Fibroblast of villous mesenchyme (primary cell): ENCODE measurements at regions not wholly inside any gene's neighbourhood (a gene's known extent, or its start where the extent isn't known, plus 50 kb on each side); places are given as distances from the start of the nearest gene placed in this dataset.

Experiments used
- DNase-seq: peaks from one replicate; pipeline ENCODE4 v3.0.0-alpha.2; 2010; ENCODE audit warnings: low read depth
- H3K4me3 ChIP-seq: 2 replicates; pipeline ENCODE4 v1.5.1; 2011; ENCODE audit warnings: low read depth, mild to moderate bottlenecking, low read length
- CTCF ChIP-seq: IDR thresholded peaks from 2 replicates; pipeline ENCODE4 v1.5.1; 2012; ENCODE audit warnings: low read depth, mild to moderate bottlenecking, low read length; ENCODE audit not compliant: insufficient read depth

DNA sequence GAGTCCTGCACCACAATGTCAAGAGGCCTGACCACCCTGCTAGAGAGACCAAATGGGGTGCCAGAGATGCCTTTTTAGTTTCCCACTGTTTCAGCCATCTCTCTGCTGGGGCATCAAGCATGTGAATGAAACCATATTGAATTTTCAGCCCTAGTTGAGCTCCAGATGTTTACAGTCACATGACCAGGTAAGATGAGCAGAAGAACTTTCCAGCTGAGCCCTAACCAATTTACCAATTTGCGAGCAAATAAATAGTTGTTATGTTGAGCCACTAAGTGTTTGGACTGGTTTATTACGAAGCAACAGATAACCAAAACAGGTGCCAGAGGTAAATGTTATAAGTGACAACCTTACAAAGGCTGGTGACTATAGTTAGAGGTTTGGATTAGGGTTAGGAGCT, 209.1 kb upstream of the CCL2 start:
- H3K4me3 ChIP-seq: no peak overlapping the region
- TF ChIP-seq CTCF: no peak
- DNase-seq: no peak

GRCh38 chr17:34051046-34051445, 204.0 kb upstream of the CCL2 start:
- H3K4me3 ChIP-seq: no peak overlapping the region
- no peak for TF ChIP-seq CTCF
- no peak for DNase-seq

DNA sequence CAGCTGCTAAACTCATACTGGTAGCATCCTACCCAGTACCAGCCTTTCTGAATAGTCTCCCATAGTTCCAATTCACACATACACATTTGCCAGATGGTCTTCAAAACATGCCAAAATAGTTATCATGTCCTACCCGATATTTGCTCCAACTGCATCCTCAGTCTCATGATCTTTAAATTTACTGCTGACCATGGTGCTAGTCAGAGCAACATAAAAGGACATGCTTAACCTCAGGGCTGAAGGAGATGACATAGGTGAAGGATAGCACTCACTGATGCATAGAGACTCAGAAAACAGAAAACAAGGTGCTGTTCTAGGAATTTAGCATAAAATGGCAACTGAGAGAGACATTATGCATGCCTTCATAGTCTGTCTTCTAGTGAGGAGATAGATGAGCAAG, 200.6 kb upstream of the CCL2 start:
- no peak for DNase-seq
- no peak overlapping the region for H3K4me3 ChIP-seq
- no peak for TF ChIP-seq CTCF

GRCh38 chr17:34055606-34056005, 199.5 kb upstream of the CCL2 start:
- no peak for DNase-seq
- TF ChIP-seq CTCF: no peak
- no peak overlapping the region for H3K4me3 ChIP-seq

DNA sequence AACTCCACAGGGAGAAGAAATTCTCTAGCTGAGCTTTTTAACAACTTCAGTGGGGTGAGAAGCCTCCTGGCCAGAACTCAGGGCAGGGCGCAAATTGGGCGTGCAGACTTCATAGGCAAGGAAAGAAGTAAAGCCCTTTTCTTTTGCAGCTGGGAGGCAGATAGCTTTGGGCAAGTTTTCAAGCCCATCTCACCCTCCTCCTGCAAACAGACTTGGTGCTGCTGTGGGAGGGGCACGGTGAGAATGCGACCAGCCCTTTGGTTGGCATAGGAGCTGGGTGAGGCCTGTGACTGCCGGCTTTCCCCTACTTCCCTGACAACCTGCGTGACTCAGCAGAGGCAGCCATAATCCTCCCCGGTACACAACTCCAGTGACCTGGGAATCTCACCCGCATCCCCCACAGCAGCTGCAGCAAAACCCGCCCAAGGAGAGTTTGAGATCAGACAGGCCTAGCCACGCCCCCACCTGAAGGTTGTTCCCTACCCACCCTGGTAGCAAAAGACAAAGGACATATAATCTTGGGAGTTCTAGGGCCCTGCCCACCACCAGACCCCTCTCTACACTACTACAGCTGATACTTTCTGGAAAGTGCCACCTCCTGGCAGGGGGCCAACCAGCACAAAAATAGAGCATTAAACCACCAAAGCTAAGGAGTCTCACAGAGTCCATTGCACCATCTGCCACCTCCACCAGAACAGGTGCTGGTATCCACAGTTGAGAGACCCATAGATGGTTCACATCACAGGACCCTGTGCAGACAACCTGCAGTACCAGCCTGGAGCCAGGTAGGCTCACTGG, 195.5 kb upstream of the CCL2 start:
- no peak for TF ChIP-seq CTCF
- H3K4me3 ChIP-seq: no peak overlapping the region
- DNase-seq: no peak

DNA sequence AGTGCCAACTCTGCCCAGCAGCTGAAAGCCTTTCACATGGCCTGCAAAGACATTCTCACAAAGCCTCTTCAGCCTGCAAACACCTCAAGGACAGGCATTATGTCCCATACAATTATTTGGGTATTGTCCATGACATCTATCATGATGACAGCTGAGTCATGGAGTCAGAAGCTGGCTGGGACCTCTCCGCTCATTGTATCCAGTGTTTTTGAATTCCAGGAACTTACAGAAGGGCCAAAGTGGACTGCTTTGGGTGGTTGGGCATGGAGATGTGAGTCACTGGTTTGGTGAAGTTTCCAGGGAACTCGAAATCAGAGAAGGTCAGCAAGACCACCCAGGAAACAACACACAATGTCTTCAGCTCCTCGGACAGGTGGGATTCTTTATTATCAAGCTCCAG, 188.6 kb upstream of the CCL2 start:
- TF ChIP-seq CTCF: no peak

GRCh38 chr17:34067011-34067410, 188.1 kb upstream of the CCL2 start:
- TF ChIP-seq CTCF: no peak
- DNase-seq: no peak
- H3K4me3 ChIP-seq: no peak overlapping the region

More for the DNA sequence above, 188.6 kb upstream of the CCL2 start:
- DNase-seq: no peak
- H3K4me3 ChIP-seq: no peak overlapping the region
